ENCODE measurements at regions not wholly inside any gene's neighbourhood (a gene's known extent, or its start where the extent isn't known, plus 50 kb on each side); places are given as distances from the start of the nearest gene placed in this dataset.

GRCh38 chr11:27184458-27185312 lies 144.1 kb downstream of the BBOX1 start:
- TF ChIP-seq CTCF (IDR thresholded peaks at IDR 0.05) (no peak), POLR2AphosphoS5 (IDR thresholded peaks at IDR 0.05; ENCODE audit: low read depth, low read length) (no peak), REST (IDR thresholded peaks at IDR 0.05; ENCODE audit: insufficient read depth in 1 of 2, low read depth in 2 of 2, low read length in 1 of 2) (no peak), SIN3A (IDR thresholded peaks at IDR 0.05; ENCODE audit: borderline replicate concordance, insufficient read depth, low read depth, low read length) (no peak)
